Adrenal gland (tissue), 5 donors: ENCODE measurements at regions not wholly inside any gene's neighbourhood (a gene's known extent, or its start where the extent isn't known, plus 50 kb on each side); places are given as distances from the start of the nearest gene placed in this dataset.

Source experiments
- CTCF ChIP-seq, 6 experiments: fragments of 450-650 bp in 4 of 6; fragments of 200-600 bp in 2 of 6; sonication (generic) in 1 of 6; IDR thresholded peaks; 1 replicate in 5 of 6; 2 replicates in 1 of 6; pipeline versions ENCODE4 v1.5.1 to v1.8.0; 2016 to 2021; ENCODE audit warnings: antibody characterized with exemption in 6 of 6, mild to moderate bottlenecking in 2 of 6, moderate library complexity in 1 of 6
- POLR2A ChIP-seq, 2 donors: fragments of 450-650 bp; IDR thresholded peaks; one replicate each; pipeline ENCODE4 v1.6.1; 2017; ENCODE audit warnings: antibody characterized with exemption in 2 of 2, mild to moderate bottlenecking in 2 of 2, moderate library complexity in 1 of 2
- donor health status: DM: no; HTN: no; CAD: no.

- TF ChIP-seq CTCF (IDR thresholded peaks at IDR 0.05) (no peak), POLR2A (IDR thresholded peaks at IDR 0.05) (no peak)
These were observed 87.0 kb downstream of the DPPA2 start for GRCh38 chr3:109229174-109229847.
